MM.1S (cell line): ENCODE measurements at regions not wholly inside any gene's neighbourhood (a gene's known extent, or its start where the extent isn't known, plus 50 kb on each side); places are given as distances from the start of the nearest gene placed in this dataset.
"Not testable (repeated sequence)": the region's sequence is repeated elsewhere in the genome, so short reads cannot be mapped to it uniquely, and the experiment has no call there.

Source experiments
- DNase-seq: peaks from one replicate; pipeline ENCODE4 v3.0.0-alpha.2; 2015
- H2AFZ ChIP-seq: fragments of 300-600 bp; sonication (generic); 2 replicates; pipeline ENCODE4 v1.6.0; 2016; ENCODE audit warnings: antibody characterized with exemption, low read length
- H3F3A ChIP-seq: fragments of 300-600 bp; sonication (generic); 2 replicates; pipeline ENCODE4 v1.6.1; 2016; ENCODE audit warnings: mild to moderate bottlenecking, antibody characterized with exemption, low read length, moderate library complexity, mixed read lengths; ENCODE audit not compliant: insufficient read depth
- H3K27ac ChIP-seq: fragments of 300-600 bp; sonication (generic); 2 replicates; pipeline ENCODE4 v1.5.1; 2016; ENCODE audit warnings: mild to moderate bottlenecking, low read length
- H3K27me3 ChIP-seq: fragments of 300-600 bp; sonication (generic); replicated peaks from 2 replicates; pipeline ENCODE4 v1.6.0; 2016; ENCODE audit warnings: low read length; ENCODE audit not compliant: insufficient read depth
- H3K36me3 ChIP-seq: fragments of 300-600 bp; sonication (generic); replicated peaks from 2 replicates; pipeline ENCODE4 v1.6.1; 2016; ENCODE audit warnings: mild to moderate bottlenecking, low read length, mixed read lengths; ENCODE audit not compliant: insufficient read depth
- H3K4me1 ChIP-seq: fragments of 300-600 bp; sonication (generic); 2 replicates; pipeline ENCODE4 v1.6.1; 2016; ENCODE audit warnings: low read length, mixed read lengths
- H3K4me2 ChIP-seq: fragments of 300-600 bp; sonication (generic); 2 replicates; pipeline ENCODE4 v1.6.0; 2016; ENCODE audit warnings: low read depth, low read length
- H3K4me3 ChIP-seq: fragments of 300-600 bp; sonication (generic); 2 replicates; pipeline ENCODE4 v1.5.1; 2016; ENCODE audit warnings: low read length, mixed read lengths
- H3K79me2 ChIP-seq: fragments of 300-600 bp; sonication (generic); 2 replicates; pipeline ENCODE4 v1.6.1; 2016; ENCODE audit warnings: mixed run types, low read length, mixed read lengths
- H3K9ac ChIP-seq: fragments of 300-600 bp; sonication (generic); 2 replicates; pipeline ENCODE4 v1.6.1; 2016; ENCODE audit warnings: low read length, mixed read lengths
- H3K9me2 ChIP-seq: fragments of 300-600 bp; sonication (generic); replicated peaks from 2 replicates; pipeline ENCODE4 v1.6.1; 2016; ENCODE audit warnings: mild to moderate bottlenecking, low read length, mixed read lengths; ENCODE audit not compliant: insufficient read depth
- H3K9me3 ChIP-seq: fragments of 300-600 bp; sonication (generic); replicated peaks from 2 replicates; pipeline ENCODE4 v1.6.1; 2016; ENCODE audit warnings: mild to moderate bottlenecking, low read length, mixed read lengths; ENCODE audit not compliant: insufficient read depth
- H4K20me1 ChIP-seq: fragments of 300-600 bp; sonication (generic); 2 replicates; pipeline ENCODE4 v1.6.1; 2016; ENCODE audit warnings: mild to moderate bottlenecking, low read length, moderate library complexity, mixed read lengths; ENCODE audit not compliant: insufficient read depth
- CTCF ChIP-seq: fragments of 300-600 bp; sonication (generic); IDR thresholded peaks from 2 replicates; pipeline ENCODE4 v1.5.1; 2016; ENCODE audit warnings: antibody characterized with exemption, low read length, mixed read lengths
- EZH2 ChIP-seq: fragments of 300-600 bp; sonication (generic); optimal IDR thresholded peaks from 2 replicates; pipeline ENCODE3; 2017; ENCODE audit warnings: low read depth, mild to moderate bottlenecking, antibody characterized with exemption, low read length, mixed read lengths
- EZH2phosphoT487 ChIP-seq: fragments of 300-600 bp; sonication (generic); IDR thresholded peaks from 2 replicates; pipeline ENCODE4 v1.6.1; 2018; ENCODE audit warnings: antibody characterized with exemption, low read length

- Histone ChIP-seq H2AFZ (no peak overlapping the region), H3K27me3 (no peaks in the 10 kb centered on the region), H3F3A (no peaks in the 10 kb centered on the region), H3K79me2 (no peaks in the 10 kb centered on the region), H3K4me3 (no peak overlapping the region), H3K9me2 (no peaks in the 10 kb centered on the region), H3K4me1 (no peaks in the 10 kb centered on the region), H3K36me3 (no peaks in the 10 kb centered on the region), H3K4me2 (no peak overlapping the region), H3K9me3 (no peaks in the 10 kb centered on the region), H3K27ac (no peak overlapping the region), H4K20me1 (no peaks in the 10 kb centered on the region), H3K9ac (no peak overlapping the region)
- no peak for DNase-seq
- TF ChIP-seq CTCF: no peak
- TF ChIP-seq EZH2phosphoT487: no peak
- TF ChIP-seq EZH2: no peak
These were observed 170.6 kb downstream of the BARX2 start for GRCh38 chr11:129546266-129546665.

- no peaks in the 10 kb centered on the region for H3K79me2 ChIP-seq
- no peak overlapping the region for H3K27ac ChIP-seq
- no peaks in the 10 kb centered on the region for H3K27me3 ChIP-seq
- H3K9ac ChIP-seq: no peak overlapping the region
- no peaks in the 10 kb centered on the region for H3K4me1 ChIP-seq
- H3K36me3 ChIP-seq: no peaks in the 10 kb centered on the region
- no peaks in the 10 kb centered on the region for H3K9me2 ChIP-seq
- H3K9me3 ChIP-seq: no peaks in the 10 kb centered on the region
- TF ChIP-seq EZH2: no peak
- no peak for TF ChIP-seq CTCF
- TF ChIP-seq EZH2phosphoT487: no peak
- no peak overlapping the region for H3K4me2 ChIP-seq
- no peak for DNase-seq
- no peaks in the 10 kb centered on the region for H4K20me1 ChIP-seq
- H2AFZ ChIP-seq: no peak overlapping the region
- no peaks in the 10 kb centered on the region for H3F3A ChIP-seq
- no peak overlapping the region for H3K4me3 ChIP-seq
These were observed 181.8 kb downstream of the BARX2 start for GRCh38 chr11:129557421-129557820.

- Histone ChIP-seq H3K27ac (no peak overlapping the region), H3K4me1 (no peaks in the 10 kb centered on the region), H3F3A (no peaks in the 10 kb centered on the region), H3K9ac (no peak overlapping the region), H3K79me2 (no peaks in the 10 kb centered on the region), H3K4me2 (no peak overlapping the region), H3K27me3 (no peaks in the 10 kb centered on the region), H3K9me3 (no peaks in the 10 kb centered on the region), H3K9me2 (no peaks in the 10 kb centered on the region), H3K4me3 (no peak overlapping the region), H2AFZ (no peak overlapping the region), H3K36me3 (no peaks in the 10 kb centered on the region), H4K20me1 (no peaks in the 10 kb centered on the region)
- TF ChIP-seq EZH2phosphoT487: no peak
- TF ChIP-seq CTCF: no peak
- TF ChIP-seq EZH2: no peak
- DNase-seq: no peak
These were observed 193.4 kb downstream of the BARX2 start for GRCh38 chr11:129569007-129569406.

- DNase-seq, H3F3A ChIP-seq, H3K4me3 ChIP-seq, H3K36me3 ChIP-seq, H3K4me2 ChIP-seq, H3K9ac ChIP-seq, H3K79me2 ChIP-seq, H3K4me1 ChIP-seq, H3K27me3 ChIP-seq, H2AFZ ChIP-seq, H4K20me1 ChIP-seq, H3K9me3 ChIP-seq, H3K9me2 ChIP-seq, H3K27ac ChIP-seq: not testable (repeated sequence)
These were observed 197.0 kb downstream of the BARX2 start for GRCh38 chr11:129572667-129573066.
